Gastrocnemius medialis (tissue), 4 donors: ENCODE measurements at regions not wholly inside any gene's neighbourhood (a gene's known extent, or its start where the extent isn't known, plus 50 kb on each side); places are given as distances from the start of the nearest gene placed in this dataset.

ENCODE experiments used
- POLR2A ChIP-seq, 2 donors: fragments of 450-650 bp; IDR thresholded peaks; one replicate each; pipeline ENCODE4 v1.6.1; 2017; ENCODE audit warnings: antibody characterized with exemption in 2 of 2, mild to moderate bottlenecking in 2 of 2, moderate library complexity in 2 of 2
- TF ChIP-seq, protein P1 (sequence below), 5 experiments: fragments of 450-650 bp in 3 of 5; fragments of 200-600 bp in 2 of 5; sonication (generic) in 2 of 5; IDR thresholded peaks in 4 of 5; conservative IDR thresholded peaks in 1 of 5; 1 replicate in 4 of 5; 2 replicates in 1 of 5; pipeline ENCODE4 v1.5.1; 2016 to 2019; ENCODE audit warnings: antibody characterized with exemption in 5 of 5, mild to moderate bottlenecking in 3 of 5, moderate library complexity in 3 of 5

DNA sequence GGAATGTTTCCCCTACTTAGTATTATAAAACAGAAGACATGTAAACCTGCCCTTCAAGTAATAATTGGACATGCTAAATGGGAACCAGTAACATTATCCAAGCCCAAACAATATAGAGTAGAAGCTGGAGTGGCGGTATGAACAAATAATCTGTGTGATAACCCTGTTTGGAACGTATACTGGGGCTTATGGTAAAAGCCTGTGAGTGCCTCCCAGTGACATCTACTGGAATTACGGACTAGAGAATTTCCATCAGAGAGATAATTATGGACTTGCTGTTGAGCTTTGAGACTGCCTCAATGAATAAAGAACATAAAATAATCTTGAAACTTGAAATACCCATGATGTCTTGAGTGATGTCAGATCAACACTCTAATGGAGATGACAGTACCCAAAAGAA lies 406.3 kb upstream of the GRIA3 start:
- no peak for TF ChIP-seq POLR2A (IDR thresholded peaks at IDR 0.05)
- TF ChIP-seq, protein P1, sequence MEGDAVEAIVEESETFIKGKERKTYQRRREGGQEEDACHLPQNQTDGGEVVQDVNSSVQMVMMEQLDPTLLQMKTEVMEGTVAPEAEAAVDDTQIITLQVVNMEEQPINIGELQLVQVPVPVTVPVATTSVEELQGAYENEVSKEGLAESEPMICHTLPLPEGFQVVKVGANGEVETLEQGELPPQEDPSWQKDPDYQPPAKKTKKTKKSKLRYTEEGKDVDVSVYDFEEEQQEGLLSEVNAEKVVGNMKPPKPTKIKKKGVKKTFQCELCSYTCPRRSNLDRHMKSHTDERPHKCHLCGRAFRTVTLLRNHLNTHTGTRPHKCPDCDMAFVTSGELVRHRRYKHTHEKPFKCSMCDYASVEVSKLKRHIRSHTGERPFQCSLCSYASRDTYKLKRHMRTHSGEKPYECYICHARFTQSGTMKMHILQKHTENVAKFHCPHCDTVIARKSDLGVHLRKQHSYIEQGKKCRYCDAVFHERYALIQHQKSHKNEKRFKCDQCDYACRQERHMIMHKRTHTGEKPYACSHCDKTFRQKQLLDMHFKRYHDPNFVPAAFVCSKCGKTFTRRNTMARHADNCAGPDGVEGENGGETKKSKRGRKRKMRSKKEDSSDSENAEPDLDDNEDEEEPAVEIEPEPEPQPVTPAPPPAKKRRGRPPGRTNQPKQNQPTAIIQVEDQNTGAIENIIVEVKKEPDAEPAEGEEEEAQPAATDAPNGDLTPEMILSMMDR (IDR thresholded peaks at IDR 0.05 in 4 of 5, conservative IDR thresholded peaks at IDR 0.05 in 1 of 5), result no peak
